Suprapubic skin (tissue), 4 donors: ENCODE measurements at regions not wholly inside any gene's neighbourhood (a gene's known extent, or its start where the extent isn't known, plus 50 kb on each side); places are given as distances from the start of the nearest gene placed in this dataset.
"Not testable (repeated sequence)": the region's sequence is repeated elsewhere in the genome, so short reads cannot be mapped to it uniquely, and the experiment has no call there.

Source experiments
- DNase-seq, 2 donors: peaks; one replicate each; pipeline ENCODE4 v3.0.0-alpha.2; 2019; ENCODE audit warnings: low spot score in 2 of 2
- H3K27ac ChIP-seq: fragments of 200-600 bp; sonication (generic); one replicate; pipeline ENCODE4 v1.5.1; 2019
- H3K27me3 ChIP-seq: fragments of 200-600 bp; sonication (generic); one replicate; pipeline ENCODE4 v1.5.1; 2019
- H3K36me3 ChIP-seq: fragments of 200-600 bp; sonication (generic); one replicate; pipeline ENCODE4 v1.5.1; 2019
- H3K4me1 ChIP-seq: fragments of 200-600 bp; sonication (generic); one replicate; pipeline ENCODE4 v1.5.1; 2019
- H3K4me3 ChIP-seq: fragments of 200-600 bp; sonication (generic); one replicate; pipeline ENCODE4 v1.5.1; 2019; ENCODE audit warnings: mild to moderate bottlenecking
- H3K9me3 ChIP-seq: fragments of 200-600 bp; sonication (generic); one replicate; pipeline ENCODE4 v1.5.1; 2019
- EP300 ChIP-seq: sonication (generic); formaldehyde crosslinking; IDR thresholded peaks from one replicate; pipeline ENCODE4 v1.6.1; 2017; ENCODE audit warnings: antibody characterized with exemption
- POLR2A ChIP-seq, 2 donors: fragments of 450-650 bp; IDR thresholded peaks; one replicate each; pipeline ENCODE4 v1.6.1; 2017; ENCODE audit warnings: antibody characterized with exemption in 2 of 2, mild to moderate bottlenecking in 2 of 2, moderate library complexity in 2 of 2
- POLR2AphosphoS5 ChIP-seq, 3 donors: sonication (generic); formaldehyde crosslinking; IDR thresholded peaks; one replicate each; pipeline ENCODE4 v1.6.1; 2017; ENCODE audit warnings: antibody characterized with exemption in 3 of 3
- WGBS: methylation state at CpG from one replicate; pipeline ENCODE4 v1.1.5; 2018; 5-methylcytosine and 5-hydroxymethylcytosine counted together
- TF ChIP-seq, protein P1 (sequence below), 2 donors: fragments of 200-600 bp in 1 of 2; fragments of 450-650 bp in 1 of 2; sonication (generic) in 1 of 2; IDR thresholded peaks; one replicate each; pipeline ENCODE4 v1.5.1; 2016 to 2019; ENCODE audit warnings: antibody characterized with exemption in 2 of 2, mild to moderate bottlenecking in 1 of 2, moderate library complexity in 1 of 2

DNA sequence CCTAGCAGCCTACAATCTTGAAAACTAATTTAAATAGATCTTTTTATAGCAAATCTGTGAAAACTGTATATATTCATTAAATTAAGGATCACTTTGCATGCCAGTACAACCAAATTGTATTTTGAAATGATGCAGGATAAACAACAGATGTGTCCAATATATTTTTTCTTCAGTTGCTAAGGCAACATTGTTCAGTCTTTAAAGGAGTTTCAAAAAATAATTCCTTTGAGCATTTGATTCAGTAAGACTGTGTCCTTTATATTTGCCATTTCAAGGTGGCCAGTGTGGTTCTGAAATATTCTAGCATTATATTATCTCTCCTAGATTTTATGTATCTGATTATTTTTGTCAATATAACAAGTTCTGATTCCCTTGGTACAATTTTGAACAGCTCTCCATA lies 254.7 kb downstream of the PLOD2 start:
- TF ChIP-seq EP300 (no peak), POLR2A (IDR thresholded peaks at IDR 0.05) (no peak), POLR2AphosphoS5 (IDR thresholded peaks at IDR 0.05) (no peak)
- TF ChIP-seq, protein P1, sequence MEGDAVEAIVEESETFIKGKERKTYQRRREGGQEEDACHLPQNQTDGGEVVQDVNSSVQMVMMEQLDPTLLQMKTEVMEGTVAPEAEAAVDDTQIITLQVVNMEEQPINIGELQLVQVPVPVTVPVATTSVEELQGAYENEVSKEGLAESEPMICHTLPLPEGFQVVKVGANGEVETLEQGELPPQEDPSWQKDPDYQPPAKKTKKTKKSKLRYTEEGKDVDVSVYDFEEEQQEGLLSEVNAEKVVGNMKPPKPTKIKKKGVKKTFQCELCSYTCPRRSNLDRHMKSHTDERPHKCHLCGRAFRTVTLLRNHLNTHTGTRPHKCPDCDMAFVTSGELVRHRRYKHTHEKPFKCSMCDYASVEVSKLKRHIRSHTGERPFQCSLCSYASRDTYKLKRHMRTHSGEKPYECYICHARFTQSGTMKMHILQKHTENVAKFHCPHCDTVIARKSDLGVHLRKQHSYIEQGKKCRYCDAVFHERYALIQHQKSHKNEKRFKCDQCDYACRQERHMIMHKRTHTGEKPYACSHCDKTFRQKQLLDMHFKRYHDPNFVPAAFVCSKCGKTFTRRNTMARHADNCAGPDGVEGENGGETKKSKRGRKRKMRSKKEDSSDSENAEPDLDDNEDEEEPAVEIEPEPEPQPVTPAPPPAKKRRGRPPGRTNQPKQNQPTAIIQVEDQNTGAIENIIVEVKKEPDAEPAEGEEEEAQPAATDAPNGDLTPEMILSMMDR (IDR thresholded peaks at IDR 0.05) = no peak
- Histone ChIP-seq H3K36me3 (no peaks in the 10 kb centered on the region), H3K4me3 (no peak overlapping the region), H3K27ac (no peak overlapping the region), H3K27me3 (no peaks in the 10 kb centered on the region), H3K4me1 (no peaks in the 10 kb centered on the region), H3K9me3 (no peaks in the 10 kb centered on the region)
- DNase-seq = no peak

DNA sequence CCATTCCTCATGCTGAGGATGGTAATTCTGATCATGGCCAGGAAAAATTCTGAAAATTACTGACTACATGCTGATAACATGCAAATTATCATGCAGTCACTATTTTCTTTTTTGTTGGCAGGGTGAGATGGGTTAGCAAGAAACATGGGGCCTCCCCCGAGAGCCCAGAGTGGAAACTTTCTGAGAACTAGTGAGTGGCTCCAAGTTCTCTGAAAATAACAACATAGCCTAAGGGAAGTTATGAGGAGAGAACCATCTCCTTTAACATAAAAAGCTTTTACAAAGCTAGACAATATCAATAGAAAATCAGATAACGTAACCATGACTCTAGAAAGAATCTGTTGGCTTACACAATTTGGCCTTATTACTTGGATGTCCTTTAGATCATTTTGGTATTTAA lies 254.2 kb downstream of the PLOD2 start:
- no peak for DNase-seq
- no peak overlapping the region for H3K27ac ChIP-seq
- H3K9me3 ChIP-seq = no peaks in the 10 kb centered on the region
- no peaks in the 10 kb centered on the region for H3K27me3 ChIP-seq
- H3K4me1 ChIP-seq = no peaks in the 10 kb centered on the region
- H3K4me3 ChIP-seq = no peak overlapping the region
- H3K36me3 ChIP-seq = no peaks in the 10 kb centered on the region
- 36% methylated on average over 2 of the region's 2 CpGs for WGBS
- TF ChIP-seq, protein P1 (IDR thresholded peaks at IDR 0.05) = no peak
- no peak for TF ChIP-seq POLR2A (IDR thresholded peaks at IDR 0.05)
- TF ChIP-seq POLR2AphosphoS5 (IDR thresholded peaks at IDR 0.05) = no peak
- no peak for TF ChIP-seq EP300

DNA sequence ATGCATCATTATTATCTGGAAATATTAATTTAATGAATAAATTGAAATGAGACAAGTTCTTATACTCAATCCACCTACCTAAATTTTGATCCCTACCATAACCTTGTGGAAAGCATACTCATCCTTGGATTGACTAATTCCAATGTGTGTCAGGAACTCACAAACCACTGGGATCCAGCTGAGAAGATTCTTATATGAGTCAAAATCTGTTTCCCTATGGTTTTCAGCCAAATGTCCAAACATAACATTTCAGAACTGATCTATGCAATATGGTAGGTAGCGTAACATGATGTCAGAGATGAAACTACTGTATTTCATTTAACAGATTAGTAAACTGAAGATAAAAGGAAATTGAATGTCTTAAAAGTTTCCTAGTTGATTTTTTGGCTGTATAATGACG lies 250.0 kb downstream of the PLOD2 start:
- H3K4me1 ChIP-seq = no peaks in the 10 kb centered on the region
- H3K9me3 ChIP-seq = no peaks in the 10 kb centered on the region
- no peak for DNase-seq
- H3K4me3 ChIP-seq = no peak overlapping the region
- H3K27ac ChIP-seq = no peak overlapping the region
- no peaks in the 10 kb centered on the region for H3K27me3 ChIP-seq
- H3K36me3 ChIP-seq = no peaks in the 10 kb centered on the region
- WGBS = 93% methylated on average over 2 of the region's 2 CpGs
- TF ChIP-seq, protein P1 (IDR thresholded peaks at IDR 0.05) = no peak

DNA sequence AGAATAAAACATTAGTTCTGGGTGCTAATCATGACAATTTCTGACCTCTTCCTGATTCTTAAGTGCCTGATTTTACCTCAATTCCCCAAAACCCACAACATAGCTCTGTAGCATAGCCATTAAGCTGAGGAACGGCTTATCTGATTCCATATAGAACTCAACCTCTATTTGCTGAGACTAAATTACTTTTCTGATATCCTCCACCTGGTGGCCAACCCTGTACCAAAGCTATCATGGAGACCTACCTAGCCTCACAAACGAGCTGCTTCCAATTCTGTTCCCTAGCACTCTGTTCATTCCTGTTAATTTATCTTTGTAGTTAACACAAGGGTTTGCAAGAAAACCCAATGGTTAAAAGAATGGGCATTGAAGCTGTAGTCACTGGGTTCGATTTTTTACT lies 245.2 kb downstream of the PLOD2 start:
- H3K36me3 ChIP-seq = no peaks in the 10 kb centered on the region
- H3K27ac ChIP-seq = no peak overlapping the region
- 81% methylated on average over 3 of the region's 3 CpGs for WGBS
- no peaks in the 10 kb centered on the region for H3K27me3 ChIP-seq
- H3K4me1 ChIP-seq = no peaks in the 10 kb centered on the region
- H3K4me3 ChIP-seq = no peak overlapping the region
- no peaks in the 10 kb centered on the region for H3K9me3 ChIP-seq
- TF ChIP-seq POLR2AphosphoS5 (IDR thresholded peaks at IDR 0.05) (no peak), POLR2A (IDR thresholded peaks at IDR 0.05) (no peak), EP300 (no peak)
- TF ChIP-seq, protein P1 (IDR thresholded peaks at IDR 0.05) = no peak
- DNase-seq = no peak

DNA sequence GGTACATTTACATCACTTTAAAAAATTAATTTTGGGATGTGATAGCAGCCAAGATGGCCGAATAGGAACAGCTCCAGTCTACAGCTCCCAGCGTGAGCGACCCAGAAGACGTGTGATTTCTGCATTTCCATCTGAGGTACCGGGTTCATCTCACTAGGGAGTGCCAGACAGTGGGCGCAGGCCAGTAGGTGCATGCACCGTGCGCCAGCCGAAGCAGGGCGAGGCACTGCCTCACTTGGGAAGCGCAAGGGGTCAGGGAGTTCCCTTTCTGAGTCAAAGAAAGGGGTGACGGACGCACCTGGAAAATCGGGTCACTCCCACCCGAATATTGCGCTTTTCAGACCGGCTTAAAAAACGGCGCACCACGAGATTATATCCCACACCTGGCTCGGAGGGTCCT lies 233.2 kb downstream of the PLOD2 start:
- 98% methylated on average over 11 of the region's 21 CpGs for WGBS
- H3K9me3 ChIP-seq, H3K27ac ChIP-seq, H3K27me3 ChIP-seq, H3K4me1 ChIP-seq, DNase-seq, H3K36me3 ChIP-seq, H3K4me3 ChIP-seq: not testable (repeated sequence)

DNA sequence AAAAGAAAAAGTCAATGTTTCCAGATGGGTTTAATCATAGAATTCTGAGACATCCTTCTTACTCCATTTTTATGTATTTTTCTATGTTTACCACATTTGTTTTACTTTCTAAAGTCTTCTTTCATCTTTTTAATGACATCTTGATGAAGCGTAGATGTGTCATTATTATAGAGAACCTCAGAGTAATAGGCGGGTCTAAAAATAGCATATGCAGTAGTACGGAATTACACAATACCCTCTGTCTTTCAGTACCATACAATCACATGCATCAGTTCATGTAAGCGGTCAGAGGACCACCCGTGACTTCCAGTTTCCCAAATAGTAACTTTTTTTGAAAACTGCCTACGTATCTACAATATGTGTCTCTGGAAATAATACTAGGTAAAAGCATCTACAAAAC lies 224.0 kb downstream of the PLOD2 start:
- no peak for TF ChIP-seq POLR2A (IDR thresholded peaks at IDR 0.05)

More for the DNA sequence above, 224.0 kb downstream of the PLOD2 start:
- 73% methylated on average over 6 of the region's 6 CpGs for WGBS
- Histone ChIP-seq H3K27ac (no peak overlapping the region), H3K9me3 (no peaks in the 10 kb centered on the region), H3K27me3 (no peaks in the 10 kb centered on the region), H3K36me3 (no peaks in the 10 kb centered on the region), H3K4me3 (no peak overlapping the region), H3K4me1 (no peaks in the 10 kb centered on the region)
- DNase-seq = no peak
